CD4-positive, alpha-beta T cell treated with Interleukin-6 for 4 hours (primary cell): ENCODE measurements at regions not wholly inside any gene's neighbourhood (a gene's known extent, or its start where the extent isn't known, plus 50 kb on each side); places are given as distances from the start of the nearest gene placed in this dataset.

Source experiments
- DNase-seq: peaks from one replicate; pipeline ENCODE4 v3.0.0-alpha.2; 2020; ENCODE audit warnings: mixed read lengths

- DNase-seq, result no peak
Observed at GRCh38 chr4:67220861-67221260, 324.4 kb downstream of the CENPC start.

- DNase-seq, result no peak
Observed at GRCh38 chr4:67218883-67219282, 326.4 kb downstream of the CENPC start.

DNA sequence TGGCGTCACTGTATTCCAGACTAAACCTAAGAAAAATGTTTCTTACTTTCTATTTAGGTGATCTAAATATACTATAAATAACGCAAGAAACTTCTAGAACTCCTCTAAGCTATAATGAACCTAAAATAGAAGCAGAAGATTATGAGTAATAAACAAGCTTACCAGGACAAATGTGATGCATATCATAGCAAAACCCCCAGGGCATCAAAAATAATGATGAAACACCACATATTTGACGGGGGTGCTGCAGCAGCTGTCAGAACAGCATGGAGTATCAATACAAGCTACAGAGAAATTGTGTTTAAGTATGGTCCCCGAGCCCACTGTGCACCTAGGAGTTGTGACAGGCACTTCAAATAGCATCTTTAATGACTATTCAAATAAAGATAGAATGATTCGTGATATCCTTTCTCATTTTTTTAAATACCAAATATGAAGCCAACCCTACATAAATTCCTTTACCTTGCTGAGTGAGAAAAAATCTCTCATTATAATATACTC lies 337.3 kb downstream of the CENPC start:
- DNase-seq, result no peak

DNA sequence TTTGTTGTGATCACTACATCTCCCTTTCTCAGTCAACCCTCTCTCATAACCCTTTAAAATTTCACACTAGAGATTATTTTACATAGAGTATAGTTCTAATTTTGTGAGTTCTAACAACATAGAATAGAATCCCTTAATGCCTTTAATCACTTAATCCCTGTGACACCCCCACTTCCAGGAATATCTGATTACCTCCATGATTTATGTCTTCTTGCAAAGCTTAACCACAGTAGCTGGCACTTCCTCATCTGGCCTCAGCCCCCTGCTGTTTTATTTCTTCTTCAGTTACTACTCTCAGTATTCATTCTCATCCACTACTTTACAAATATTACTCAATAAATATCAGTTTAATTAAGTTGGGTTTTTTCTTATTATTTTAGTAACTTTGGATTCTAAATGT lies 340.9 kb downstream of the CENPC start:
- no peak for DNase-seq

GRCh38 chr4:67201334-67201733 lies 344.0 kb downstream of the CENPC start:
- DNase-seq, result no peak

- no peak for DNase-seq
Observed at GRCh38 chr4:67198727-67199126, 346.6 kb downstream of the CENPC start.

DNA sequence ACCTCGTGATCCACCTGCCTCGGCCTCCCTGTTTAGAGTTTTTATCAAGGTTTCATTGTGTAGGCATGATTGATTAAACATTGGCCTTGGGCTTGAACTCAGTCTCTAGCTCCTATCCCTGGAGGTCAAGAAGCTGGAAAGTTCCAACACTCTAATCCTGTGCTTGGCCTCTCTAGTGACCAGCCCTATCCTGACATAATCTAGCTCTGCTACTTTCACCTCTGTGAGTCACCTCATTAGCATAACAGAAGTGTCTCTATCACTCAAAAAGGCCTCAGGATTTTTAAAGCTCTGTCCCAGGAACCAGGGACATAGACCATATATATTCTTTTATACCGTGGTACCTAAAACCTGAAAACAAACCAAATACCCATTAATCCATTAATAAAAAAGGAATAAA lies 377.5 kb downstream of the CENPC start:
- no peak for DNase-seq

DNA sequence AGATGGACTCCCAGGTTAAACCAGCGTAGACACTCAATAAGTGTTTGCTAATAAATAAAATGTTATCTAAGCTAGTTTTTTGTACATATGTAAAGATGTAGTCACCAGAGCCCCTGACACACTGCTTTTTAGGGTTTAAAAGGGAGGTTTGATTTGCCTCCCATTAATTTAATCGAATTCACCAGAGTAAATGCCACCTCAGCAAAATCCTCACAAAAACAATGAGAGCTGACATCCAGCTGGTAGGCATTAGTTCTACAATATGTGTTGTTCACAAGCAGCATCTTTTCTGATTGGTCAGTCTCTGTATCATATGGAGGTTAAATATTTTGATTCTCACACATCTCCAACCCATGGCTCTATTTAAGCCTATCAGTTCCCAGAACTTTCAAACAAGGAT lies 382.6 kb downstream of the CENPC start:
- no peak for DNase-seq

DNA sequence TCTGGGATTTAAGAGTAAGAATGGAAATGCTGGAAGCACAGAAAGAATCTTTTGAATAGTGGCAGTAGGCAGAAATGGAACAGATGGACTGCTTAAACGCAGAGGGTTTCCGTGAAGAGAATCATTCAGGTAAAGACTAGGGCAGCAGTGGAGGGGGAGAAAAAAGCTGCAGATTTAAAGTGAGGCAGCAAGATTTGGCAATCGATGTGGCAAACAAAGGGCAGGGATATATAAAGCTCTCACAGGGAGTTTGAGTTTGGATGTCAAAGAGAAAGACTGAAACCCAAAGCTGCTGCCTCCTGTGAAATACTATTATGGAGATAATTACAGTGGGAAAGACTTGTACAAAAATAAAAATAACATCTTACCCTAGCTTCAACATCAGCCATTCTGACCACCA lies 384.0 kb downstream of the CENPC start:
- DNase-seq, result no peak

- DNase-seq, result no peak
Observed at GRCh38 chr4:67160394-67160793, 384.9 kb downstream of the CENPC start.

DNA sequence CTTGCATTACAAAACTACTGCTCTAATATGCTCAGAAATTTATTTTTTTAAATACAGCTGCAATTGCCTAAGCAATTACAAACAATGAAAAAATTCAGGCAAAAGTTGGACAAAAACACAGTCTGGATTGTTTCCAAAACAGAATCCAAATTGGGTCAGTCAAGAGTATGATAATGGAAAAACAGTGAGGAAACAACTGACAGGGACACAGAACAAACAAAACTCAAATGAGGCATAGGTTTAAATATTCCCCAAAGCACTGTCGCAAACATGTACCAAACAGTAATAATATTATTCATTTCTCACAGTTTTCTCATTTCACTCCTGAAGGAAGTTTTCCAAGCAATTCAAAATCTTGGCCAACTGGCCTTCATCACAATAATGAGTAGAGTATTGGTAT lies 386.6 kb downstream of the CENPC start:
- DNase-seq, result no peak

DNA sequence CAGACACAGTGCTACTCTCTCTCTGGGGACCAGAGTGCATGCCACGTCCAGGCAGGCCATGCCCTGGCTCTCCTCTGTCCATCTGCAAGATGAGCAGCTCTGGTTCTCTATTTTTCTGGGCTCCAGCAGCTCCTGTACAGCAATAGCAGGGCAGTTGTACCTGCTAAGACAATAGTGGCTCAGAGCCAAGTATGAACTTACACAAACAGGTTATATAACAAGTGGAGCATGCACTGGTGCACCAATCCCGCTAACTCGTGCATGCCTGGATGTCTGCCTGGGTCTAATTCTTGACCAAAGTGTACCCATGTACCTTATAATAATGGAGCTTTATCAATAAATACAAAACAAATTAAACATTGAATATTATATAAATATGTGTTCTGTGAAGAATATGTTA lies 392.3 kb downstream of the CENPC start:
- DNase-seq, result no peak

DNA sequence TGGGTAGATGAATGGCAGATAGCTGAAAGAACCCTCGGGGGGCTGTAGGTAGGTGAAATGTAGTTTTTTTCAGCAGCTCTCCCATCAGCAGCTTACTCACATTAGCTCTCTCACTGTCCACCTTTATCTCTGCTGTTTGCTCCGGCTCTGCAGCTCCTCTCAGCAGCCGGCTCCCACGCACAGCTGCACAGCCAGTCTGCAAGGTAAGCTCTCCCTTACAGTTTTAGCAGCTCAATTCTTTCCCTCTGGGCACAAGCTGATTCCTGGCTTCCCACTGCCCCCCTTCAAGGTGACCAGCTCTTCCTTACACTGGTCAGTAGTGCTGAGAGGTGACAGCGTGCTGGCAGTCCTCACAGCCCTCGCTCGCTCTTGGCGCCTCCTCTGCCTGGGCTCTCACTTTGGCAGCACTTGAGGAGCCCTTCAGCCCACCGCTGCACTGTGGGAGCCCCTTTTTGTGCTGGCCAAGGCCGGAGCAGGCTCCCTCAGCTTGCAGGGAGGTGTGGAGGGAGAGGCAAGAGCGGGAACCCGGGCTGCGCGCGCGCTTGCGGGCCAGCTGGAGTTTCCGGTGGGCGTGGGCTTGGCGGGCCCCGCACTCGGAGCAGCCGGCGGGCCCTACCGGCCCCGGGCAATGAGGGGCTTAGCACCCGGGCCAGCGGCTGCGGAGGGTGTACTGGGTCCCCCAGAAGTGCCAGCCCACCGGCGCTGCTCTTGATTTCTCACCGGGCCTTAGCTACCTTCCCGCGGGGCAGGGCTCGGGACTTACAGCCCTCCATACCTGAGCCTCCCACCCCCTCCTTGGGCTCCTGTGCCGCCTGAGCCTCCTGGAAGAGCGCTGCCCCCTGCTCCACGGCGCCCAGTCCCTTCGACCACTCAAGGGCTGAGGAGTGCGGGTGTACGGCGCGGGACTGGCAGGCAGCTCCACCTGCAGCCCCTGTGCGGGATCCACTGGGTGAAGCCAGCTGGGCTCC lies 393.6 kb downstream of the CENPC start:
- DNase-seq, result no peak

GRCh38 chr4:67141586-67141985 lies 403.7 kb downstream of the CENPC start:
- DNase-seq, result no peak

DNA sequence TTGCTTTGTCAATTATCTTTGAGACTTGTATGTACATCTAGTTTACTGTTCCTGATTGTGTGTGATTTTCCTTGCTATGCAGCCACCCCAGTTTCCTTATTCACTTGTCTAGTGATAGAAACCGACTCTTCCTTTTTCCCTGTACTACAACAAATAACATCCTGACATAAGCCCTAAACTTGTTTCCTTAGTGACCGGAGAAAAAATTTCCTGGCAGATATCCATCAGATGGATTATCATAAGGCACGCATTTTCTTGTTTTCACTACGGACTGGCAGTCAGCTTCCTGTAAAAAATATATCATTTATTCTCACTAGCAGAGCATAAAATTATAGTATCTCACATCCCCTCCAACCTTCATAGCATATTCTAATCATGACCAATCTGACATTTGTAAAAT lies 410.7 kb downstream of the CENPC start:
- DNase-seq, result no peak

DNA sequence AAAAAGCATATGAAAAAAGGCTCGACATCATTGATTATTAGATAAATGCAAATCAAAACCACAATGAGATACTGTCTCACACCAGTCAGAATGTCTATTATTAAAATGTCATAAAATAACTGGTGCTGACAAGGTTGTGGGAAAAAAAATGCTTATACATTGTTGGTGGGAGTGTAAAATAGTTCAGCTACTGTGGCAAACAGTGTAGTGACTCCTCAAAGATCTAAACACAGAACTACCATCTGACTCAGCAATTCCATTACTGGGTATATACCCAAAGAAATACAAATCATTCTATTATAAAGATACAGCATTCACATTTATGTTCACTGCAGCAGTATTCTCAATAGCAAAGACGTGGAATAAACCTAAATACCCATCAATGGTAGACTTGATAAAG lies 412.1 kb downstream of the CENPC start:
- no peak for DNase-seq

- DNase-seq, result no peak
Observed at GRCh38 chr4:67131224-67131623, 414.1 kb downstream of the CENPC start.

GRCh38 chr4:67130411-67130810 lies 414.9 kb downstream of the CENPC start:
- DNase-seq, result no peak

DNA sequence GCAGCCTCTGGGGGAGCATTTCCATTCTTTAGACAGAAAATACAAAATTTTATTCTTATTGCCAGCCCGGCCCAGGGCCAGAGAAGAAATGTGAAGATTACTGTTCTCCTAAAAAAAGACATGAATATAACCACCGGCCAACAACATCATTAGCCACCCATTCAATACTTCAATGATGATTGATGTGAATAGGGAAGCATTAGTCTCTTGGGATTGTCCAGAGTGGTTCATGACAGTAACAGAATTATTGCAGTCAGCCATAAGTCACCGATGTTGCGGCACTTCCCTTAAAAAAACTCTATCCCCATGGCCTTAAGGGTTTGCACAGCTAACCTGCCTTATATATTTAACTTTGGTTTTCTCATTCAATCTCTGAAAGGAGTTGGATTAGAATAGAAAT lies 418.7 kb downstream of the CENPC start:
- no peak for DNase-seq

GRCh38 chr4:67125636-67126514 lies 419.4 kb downstream of the CENPC start:
- no peak for DNase-seq

GRCh38 chr4:67124716-67125115 lies 420.6 kb downstream of the CENPC start:
- no peak for DNase-seq

DNA sequence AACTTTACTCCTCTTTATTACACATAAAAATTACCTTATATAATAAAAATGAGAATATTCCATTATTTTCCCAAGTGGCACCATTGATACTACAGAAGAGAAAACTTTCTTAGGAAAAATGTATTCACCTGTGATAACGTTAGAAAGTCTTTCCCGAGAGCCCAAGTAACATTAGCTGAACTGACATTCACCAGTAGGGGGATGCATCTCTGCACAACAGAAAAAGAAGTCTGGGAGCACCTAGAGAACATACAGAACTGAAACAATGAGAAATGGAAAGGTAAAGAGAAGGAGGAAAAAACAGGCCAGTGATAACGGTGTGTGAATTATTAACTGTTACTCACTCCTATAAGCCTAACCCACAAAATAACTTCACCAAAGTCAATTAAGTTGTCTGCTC lies 423.3 kb downstream of the CENPC start:
- DNase-seq, result no peak

DNA sequence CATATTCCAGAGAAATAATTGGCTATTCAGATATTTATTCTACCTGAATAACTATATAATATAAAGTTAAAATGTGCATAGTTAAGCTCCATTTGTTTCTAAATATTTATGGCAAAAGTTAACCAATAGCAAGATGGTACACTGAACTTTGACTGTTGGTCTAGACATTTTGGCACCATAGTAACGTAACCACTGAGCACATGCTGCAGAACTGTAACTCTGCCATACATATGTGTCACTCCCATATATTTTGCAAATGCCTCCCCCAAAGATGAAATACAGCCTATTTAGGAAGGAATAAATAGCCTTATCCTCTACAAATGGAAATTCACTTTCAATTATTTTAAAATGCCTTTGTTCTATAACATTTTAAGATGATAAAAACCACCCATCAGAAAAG lies 424.9 kb downstream of the CENPC start:
- no peak for DNase-seq

GRCh38 chr4:67109276-67109675 lies 436.0 kb downstream of the CENPC start:
- no peak for DNase-seq
